WTC11 (cell line): ENCODE measurements at regions not wholly inside any gene's neighbourhood (a gene's known extent, or its start where the extent isn't known, plus 50 kb on each side); places are given as distances from the start of the nearest gene placed in this dataset.

ENCODE experiments used
- ATAC-seq: fragments of 200-7000 bp; cut with Tn5 transposase; 2 replicates; pipeline ENCODE4 v1.10.0; 2021; ENCODE audit warnings: mild to moderate bottlenecking, moderate library complexity
- CTCF ChIA-PET: fragments of 300-600 bp; sonication (Branson Sonifier 250); formaldehyde crosslinking; loops from one replicate; lab custom pipeline; 2021; ENCODE audit warnings: antibody characterized with exemption; lab: Charles Lee
- POLR2A ChIA-PET: fragments of 350-600 bp; sonication (Branson Sonifier 250); formaldehyde crosslinking; loops from one replicate; lab custom pipeline; 2021; ENCODE audit warnings: antibody characterized with exemption; lab: Charles Lee
- DNase-seq: peaks from one replicate; pipeline ENCODE4 v3.0.0; 2021; ENCODE audit warnings: low spot score
- H3K27ac Mint-ChIP-seq: 2 replicates; pipeline ENCODE4 v1.8.0; 2021; ENCODE audit warnings: mixed read lengths
- H3K27me3 Mint-ChIP-seq: 2 replicates; pipeline ENCODE4 v1.8.0; 2021; ENCODE audit warnings: low read depth, mild to moderate bottlenecking, moderate library complexity, mixed read lengths
- H3K36me3 Mint-ChIP-seq: 2 replicates; pipeline ENCODE4 v1.8.0; 2021; ENCODE audit warnings: mixed read lengths
- H3K4me1 Mint-ChIP-seq: 2 replicates; pipeline ENCODE4 v1.8.0; 2022; ENCODE audit warnings: mixed read lengths
- H3K4me3 Mint-ChIP-seq: 2 replicates; pipeline ENCODE4 v1.8.0; 2021; ENCODE audit warnings: mild to moderate bottlenecking, moderate library complexity, mixed read lengths
- H3K9me3 Mint-ChIP-seq: 2 replicates; pipeline ENCODE4 v1.8.0; 2021; ENCODE audit warnings: mixed read lengths
- ELF4 ChIP-seq: sonication (generic); formaldehyde crosslinking; IDR thresholded peaks from 2 replicates; pipeline ENCODE4 v1.8.1; 2022; ENCODE audit warnings: low read depth, mild to moderate bottlenecking, moderate library complexity, missing genetic modification reagents
- ESRRA ChIP-seq: sonication (generic); formaldehyde crosslinking; IDR thresholded peaks from 2 replicates; pipeline ENCODE4 v1.8.1; 2022; ENCODE audit warnings: mild to moderate bottlenecking, missing genetic modification reagents, borderline replicate concordance
- ETV6 ChIP-seq: sonication (generic); formaldehyde crosslinking; IDR thresholded peaks from 2 replicates; pipeline ENCODE4 v1.8.1; 2022; ENCODE audit warnings: mild to moderate bottlenecking, missing genetic modification reagents
- FOXJ3 ChIP-seq: sonication (generic); formaldehyde crosslinking; IDR thresholded peaks from 2 replicates; pipeline ENCODE4 v1.9.0; 2021; ENCODE audit warnings: missing genetic modification reagents, mild to moderate bottlenecking, borderline replicate concordance
- IRF2 ChIP-seq: sonication (generic); formaldehyde crosslinking; IDR thresholded peaks from 2 replicates; pipeline ENCODE4 v1.8.0; 2022; ENCODE audit warnings: low read depth, missing genetic modification reagents, borderline replicate concordance
- MXD4 ChIP-seq: fragments of 250-450 bp; sonication (Bioruptor Pico); IDR thresholded peaks from 2 replicates; pipeline ENCODE4 v1.8.0; 2021; ENCODE audit warnings: mild to moderate bottlenecking, moderate library complexity, borderline replicate concordance
- MYBL2 ChIP-seq: sonication (generic); formaldehyde crosslinking; IDR thresholded peaks from 2 replicates; pipeline ENCODE4 v1.8.1; 2023; ENCODE audit warnings: mild to moderate bottlenecking, moderate library complexity, missing genetic modification reagents
- NFE2L1 ChIP-seq: sonication (generic); formaldehyde crosslinking; IDR thresholded peaks from 2 replicates; pipeline ENCODE4 v1.8.1; 2023; ENCODE audit warnings: missing genetic modification reagents
- NFYB ChIP-seq: sonication (generic); formaldehyde crosslinking; conservative IDR thresholded peaks from 2 replicates; pipeline ENCODE4 v1.8.0; 2022; ENCODE audit warnings: low read depth, missing genetic modification reagents
- PRRX2 ChIP-seq: fragments of 250-450 bp; sonication (Bioruptor Pico); IDR thresholded peaks from 2 replicates; pipeline ENCODE4 v1.8.0; 2021; ENCODE audit warnings: mild to moderate bottlenecking
- ZNF263 ChIP-seq: sonication (generic); formaldehyde crosslinking; IDR thresholded peaks from 2 replicates; pipeline ENCODE4 v1.8.1; 2022; ENCODE audit warnings: low read depth, mild to moderate bottlenecking, moderate library complexity, missing genetic modification reagents
- ZNF396 ChIP-seq: fragments of 250-450 bp; sonication (Bioruptor Pico); IDR thresholded peaks from 2 replicates; pipeline ENCODE4 v1.8.0; 2021; ENCODE audit warnings: mild to moderate bottlenecking, moderate library complexity, borderline replicate concordance
- ZNF671 ChIP-seq: fragments of 250-450 bp; sonication (Bioruptor Pico); IDR thresholded peaks from 2 replicates; pipeline ENCODE4 v1.8.0; 2021; ENCODE audit warnings: mild to moderate bottlenecking
- TF ChIP-seq, protein P1 (sequence below): fragments of 250-450 bp; sonication (Bioruptor Pico); conservative IDR thresholded peaks from 2 replicates; pipeline ENCODE4 v1.9.0; 2021; ENCODE audit warnings: mild to moderate bottlenecking
- TF ChIP-seq, protein P2 (sequence below): sonication (generic); formaldehyde crosslinking; IDR thresholded peaks from 2 replicates; pipeline ENCODE4 v1.8.0; 2022; ENCODE audit warnings: mild to moderate bottlenecking, missing genetic modification reagents
- TF ChIP-seq, protein P3 (sequence below): sonication (generic); formaldehyde crosslinking; IDR thresholded peaks from 2 replicates; pipeline ENCODE4 v1.8.1; 2022; ENCODE audit warnings: mild to moderate bottlenecking, moderate library complexity, missing genetic modification reagents
- TF ChIP-seq, protein P4 (sequence below): sonication (generic); formaldehyde crosslinking; IDR thresholded peaks from 2 replicates; pipeline ENCODE4 v1.8.1; 2023; ENCODE audit warnings: mild to moderate bottlenecking, missing genetic modification reagents, moderate library complexity
- TF ChIP-seq, protein P5 (sequence below): sonication (generic); formaldehyde crosslinking; IDR thresholded peaks from 2 replicates; pipeline ENCODE4 v1.8.1; 2022; ENCODE audit warnings: low read depth, missing genetic modification reagents, borderline replicate concordance
- TF ChIP-seq, protein P6 (sequence below): sonication (generic); formaldehyde crosslinking; IDR thresholded peaks from 2 replicates; pipeline ENCODE4 v1.8.0; 2023; ENCODE audit warnings: missing genetic modification reagents
- TF ChIP-seq, protein P7 (sequence below): sonication (generic); formaldehyde crosslinking; IDR thresholded peaks from 2 replicates; pipeline ENCODE4 v1.8.0; 2022; ENCODE audit warnings: missing genetic modification reagents
- TF ChIP-seq, protein P8 (sequence below): fragments of 250-450 bp; sonication (Bioruptor Pico); IDR thresholded peaks from 2 replicates; pipeline ENCODE4 v2.1.2; 2022; ENCODE audit warnings: mild to moderate bottlenecking, moderate library complexity
- TF ChIP-seq, protein P9 (sequence below): sonication (generic); formaldehyde crosslinking; IDR thresholded peaks from 2 replicates; pipeline ENCODE4 v1.8.1; 2023; ENCODE audit warnings: mild to moderate bottlenecking, moderate library complexity, missing genetic modification reagents

DNA sequence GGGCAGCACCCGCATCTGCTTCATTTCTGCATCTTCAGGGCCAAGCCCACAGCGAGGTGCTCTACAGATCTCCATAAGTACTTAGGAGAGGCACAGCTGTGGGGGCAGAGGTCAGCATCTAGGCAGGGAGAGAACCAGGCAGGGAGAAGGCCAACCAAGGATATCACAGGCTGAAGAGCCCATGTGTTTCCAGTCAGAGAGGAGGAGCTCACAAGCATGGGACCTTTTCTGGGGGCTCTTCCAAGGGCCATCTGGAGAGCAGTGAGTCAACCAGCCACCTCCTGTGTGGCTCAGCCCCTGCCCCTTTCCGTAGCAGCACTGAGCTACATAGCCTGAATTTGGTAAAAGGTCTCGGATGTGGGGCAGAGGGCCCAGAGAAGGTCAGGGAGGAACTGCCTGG, 78.5 kb downstream of the ARL6IP4 start (continued):
- TF ChIP-seq, protein P1, sequence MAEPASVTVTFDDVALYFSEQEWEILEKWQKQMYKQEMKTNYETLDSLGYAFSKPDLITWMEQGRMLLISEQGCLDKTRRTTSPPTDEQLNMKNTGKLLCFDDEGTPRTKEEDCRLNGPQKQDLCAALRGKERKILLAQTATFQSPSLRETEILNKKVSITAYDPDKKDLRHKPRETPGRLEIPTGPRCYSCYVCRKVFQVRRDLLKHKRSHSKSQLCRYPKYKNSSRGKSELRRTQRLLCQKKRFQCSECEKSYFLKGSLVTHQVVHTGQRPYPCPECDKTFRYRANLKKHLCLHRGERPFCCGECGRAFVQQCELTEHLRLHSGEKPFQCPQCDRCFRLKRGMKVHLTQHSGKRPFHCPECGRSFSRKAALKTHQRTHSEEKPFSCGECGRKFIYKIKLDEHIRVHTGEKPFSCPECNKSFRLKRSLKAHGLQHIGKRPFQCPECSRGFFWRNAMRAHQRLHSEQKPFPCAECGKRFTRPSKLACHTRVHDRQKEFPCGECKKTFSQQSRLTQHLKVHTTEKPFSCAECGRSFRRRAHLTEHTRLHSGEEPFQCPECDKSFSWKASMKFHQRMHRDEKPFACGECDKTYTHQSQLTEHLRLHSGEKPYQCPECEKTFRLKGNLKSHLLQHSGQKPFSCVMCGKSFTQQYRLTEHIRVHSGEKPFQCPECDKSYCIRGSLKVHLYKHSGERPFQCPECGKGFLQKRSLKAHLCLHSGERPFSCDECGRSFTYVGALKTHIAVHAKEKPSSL = no peak
- TF ChIP-seq, protein P2, sequence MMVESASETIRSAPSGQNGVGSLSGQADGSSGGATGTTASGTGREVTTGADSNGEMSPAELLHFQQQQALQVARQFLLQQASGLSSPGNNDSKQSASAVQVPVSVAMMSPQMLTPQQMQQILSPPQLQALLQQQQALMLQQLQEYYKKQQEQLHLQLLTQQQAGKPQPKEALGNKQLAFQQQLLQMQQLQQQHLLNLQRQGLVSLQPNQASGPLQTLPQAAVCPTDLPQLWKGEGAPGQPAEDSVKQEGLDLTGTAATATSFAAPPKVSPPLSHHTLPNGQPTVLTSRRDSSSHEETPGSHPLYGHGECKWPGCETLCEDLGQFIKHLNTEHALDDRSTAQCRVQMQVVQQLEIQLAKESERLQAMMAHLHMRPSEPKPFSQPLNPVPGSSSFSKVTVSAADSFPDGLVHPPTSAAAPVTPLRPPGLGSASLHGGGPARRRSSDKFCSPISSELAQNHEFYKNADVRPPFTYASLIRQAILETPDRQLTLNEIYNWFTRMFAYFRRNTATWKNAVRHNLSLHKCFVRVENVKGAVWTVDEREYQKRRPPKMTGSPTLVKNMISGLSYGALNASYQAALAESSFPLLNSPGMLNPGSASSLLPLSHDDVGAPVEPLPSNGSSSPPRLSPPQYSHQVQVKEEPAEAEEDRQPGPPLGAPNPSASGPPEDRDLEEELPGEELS (CRISPR knock-in tag) = no peak
- TF ChIP-seq IRF2 (CRISPR knock-in tag) (no peak), ELF4 (no peak), ZNF396 (CRISPR knock-in tag) (no peak), MYBL2 (CRISPR knock-in tag) (no peak), MXD4 (CRISPR knock-in tag) (no peak), NFE2L1 (CRISPR knock-in tag) (no peak), ETV6 (CRISPR knock-in tag) (no peak), ZNF263 (CRISPR knock-in tag) (no peak), ZNF671 (CRISPR knock-in tag) (no peak)
- TF ChIP-seq, protein P3, sequence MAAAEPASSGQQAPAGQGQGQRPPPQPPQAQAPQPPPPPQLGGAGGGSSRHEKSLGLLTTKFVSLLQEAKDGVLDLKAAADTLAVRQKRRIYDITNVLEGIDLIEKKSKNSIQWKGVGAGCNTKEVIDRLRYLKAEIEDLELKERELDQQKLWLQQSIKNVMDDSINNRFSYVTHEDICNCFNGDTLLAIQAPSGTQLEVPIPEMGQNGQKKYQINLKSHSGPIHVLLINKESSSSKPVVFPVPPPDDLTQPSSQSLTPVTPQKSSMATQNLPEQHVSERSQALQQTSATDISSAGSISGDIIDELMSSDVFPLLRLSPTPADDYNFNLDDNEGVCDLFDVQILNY (CRISPR knock-in tag) = no peak
- TF ChIP-seq, protein P4, sequence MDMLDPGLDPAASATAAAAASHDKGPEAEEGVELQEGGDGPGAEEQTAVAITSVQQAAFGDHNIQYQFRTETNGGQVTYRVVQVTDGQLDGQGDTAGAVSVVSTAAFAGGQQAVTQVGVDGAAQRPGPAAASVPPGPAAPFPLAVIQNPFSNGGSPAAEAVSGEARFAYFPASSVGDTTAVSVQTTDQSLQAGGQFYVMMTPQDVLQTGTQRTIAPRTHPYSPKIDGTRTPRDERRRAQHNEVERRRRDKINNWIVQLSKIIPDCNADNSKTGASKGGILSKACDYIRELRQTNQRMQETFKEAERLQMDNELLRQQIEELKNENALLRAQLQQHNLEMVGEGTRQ = no peak
- TF ChIP-seq, protein P5, sequence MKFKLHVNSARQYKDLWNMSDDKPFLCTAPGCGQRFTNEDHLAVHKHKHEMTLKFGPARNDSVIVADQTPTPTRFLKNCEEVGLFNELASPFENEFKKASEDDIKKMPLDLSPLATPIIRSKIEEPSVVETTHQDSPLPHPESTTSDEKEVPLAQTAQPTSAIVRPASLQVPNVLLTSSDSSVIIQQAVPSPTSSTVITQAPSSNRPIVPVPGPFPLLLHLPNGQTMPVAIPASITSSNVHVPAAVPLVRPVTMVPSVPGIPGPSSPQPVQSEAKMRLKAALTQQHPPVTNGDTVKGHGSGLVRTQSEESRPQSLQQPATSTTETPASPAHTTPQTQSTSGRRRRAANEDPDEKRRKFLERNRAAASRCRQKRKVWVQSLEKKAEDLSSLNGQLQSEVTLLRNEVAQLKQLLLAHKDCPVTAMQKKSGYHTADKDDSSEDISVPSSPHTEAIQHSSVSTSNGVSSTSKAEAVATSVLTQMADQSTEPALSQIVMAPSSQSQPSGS (CRISPR knock-in tag) = no peak
- TF ChIP-seq, protein P6, sequence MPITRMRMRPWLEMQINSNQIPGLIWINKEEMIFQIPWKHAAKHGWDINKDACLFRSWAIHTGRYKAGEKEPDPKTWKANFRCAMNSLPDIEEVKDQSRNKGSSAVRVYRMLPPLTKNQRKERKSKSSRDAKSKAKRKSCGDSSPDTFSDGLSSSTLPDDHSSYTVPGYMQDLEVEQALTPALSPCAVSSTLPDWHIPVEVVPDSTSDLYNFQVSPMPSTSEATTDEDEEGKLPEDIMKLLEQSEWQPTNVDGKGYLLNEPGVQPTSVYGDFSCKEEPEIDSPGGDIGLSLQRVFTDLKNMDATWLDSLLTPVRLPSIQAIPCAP (CRISPR knock-in tag) = no peak

DNA sequence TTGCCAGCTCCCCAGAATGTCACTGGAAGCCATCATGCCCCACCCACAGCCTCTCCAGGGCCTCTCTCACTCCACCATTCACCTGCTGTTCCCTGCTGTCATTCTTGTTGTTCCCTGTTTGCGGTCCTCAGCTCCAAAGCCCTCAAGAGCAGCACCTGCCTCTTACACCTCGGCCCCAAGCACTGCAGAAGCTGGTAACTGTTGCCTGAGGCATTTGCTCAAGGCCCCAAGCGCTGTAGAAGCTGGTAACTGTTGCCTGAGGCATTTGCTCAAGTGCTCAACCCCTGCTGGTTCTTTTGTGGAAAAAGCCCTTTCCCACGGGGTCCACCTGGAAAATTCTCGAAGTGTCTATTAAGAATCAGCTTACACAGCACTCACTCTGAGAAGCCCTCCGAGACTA, 78.0 kb downstream of the ARL6IP4 start:
- POLR2A ChIA-PET = interaction anchor here (0.5 kb wide), 1 partner anchor 283 kb away, joined by 7 read pairs; no protein-coding TSS in a partner anchor
- H3K27ac Mint-ChIP-seq = no peak overlapping the region
- H3K36me3 Mint-ChIP-seq = no peaks in the 10 kb centered on the region
- H3K9me3 Mint-ChIP-seq = no peaks in the 10 kb centered on the region
- CTCF ChIA-PET = interaction anchor here (1.4 to 1.8 kb wide), 4 partner anchors 14 to 180 kb away, joined by 3 to 5 read pairs (median 4); no protein-coding TSS in a partner anchor
- ATAC-seq (0 out of 2 replicates have a peak, but pooled peaks have one; percentile 16), DNase-seq (no peak)
- H3K27me3 Mint-ChIP-seq = no peaks in the 10 kb centered on the region; the same call in 1 of the 2 replicates
- no peak overlapping the region for H3K4me3 Mint-ChIP-seq
- 0 out of 2 replicates have a peak, but pooled peaks cover 2% of the 10 kb centered on the region for H3K4me1 Mint-ChIP-seq
- no peak for TF ChIP-seq FOXJ3 (CRISPR knock-in tag)
- TF ChIP-seq ELF4 = no peak
- TF ChIP-seq, protein P7, sequence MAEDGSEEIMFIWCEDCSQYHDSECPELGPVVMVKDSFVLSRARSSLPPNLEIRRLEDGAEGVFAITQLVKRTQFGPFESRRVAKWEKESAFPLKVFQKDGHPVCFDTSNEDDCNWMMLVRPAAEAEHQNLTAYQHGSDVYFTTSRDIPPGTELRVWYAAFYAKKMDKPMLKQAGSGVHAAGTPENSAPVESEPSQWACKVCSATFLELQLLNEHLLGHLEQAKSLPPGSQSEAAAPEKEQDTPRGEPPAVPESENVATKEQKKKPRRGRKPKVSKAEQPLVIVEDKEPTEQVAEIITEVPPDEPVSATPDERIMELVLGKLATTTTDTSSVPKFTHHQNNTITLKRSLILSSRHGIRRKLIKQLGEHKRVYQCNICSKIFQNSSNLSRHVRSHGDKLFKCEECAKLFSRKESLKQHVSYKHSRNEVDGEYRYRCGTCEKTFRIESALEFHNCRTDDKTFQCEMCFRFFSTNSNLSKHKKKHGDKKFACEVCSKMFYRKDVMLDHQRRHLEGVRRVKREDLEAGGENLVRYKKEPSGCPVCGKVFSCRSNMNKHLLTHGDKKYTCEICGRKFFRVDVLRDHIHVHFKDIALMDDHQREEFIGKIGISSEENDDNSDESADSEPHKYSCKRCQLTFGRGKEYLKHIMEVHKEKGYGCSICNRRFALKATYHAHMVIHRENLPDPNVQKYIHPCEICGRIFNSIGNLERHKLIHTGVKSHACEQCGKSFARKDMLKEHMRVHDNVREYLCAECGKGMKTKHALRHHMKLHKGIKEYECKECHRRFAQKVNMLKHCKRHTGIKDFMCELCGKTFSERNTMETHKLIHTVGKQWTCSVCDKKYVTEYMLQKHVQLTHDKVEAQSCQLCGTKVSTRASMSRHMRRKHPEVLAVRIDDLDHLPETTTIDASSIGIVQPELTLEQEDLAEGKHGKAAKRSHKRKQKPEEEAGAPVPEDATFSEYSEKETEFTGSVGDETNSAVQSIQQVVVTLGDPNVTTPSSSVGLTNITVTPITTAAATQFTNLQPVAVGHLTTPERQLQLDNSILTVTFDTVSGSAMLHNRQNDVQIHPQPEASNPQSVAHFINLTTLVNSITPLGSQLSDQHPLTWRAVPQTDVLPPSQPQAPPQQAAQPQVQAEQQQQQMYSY (CRISPR knock-in tag) = no peak
- TF ChIP-seq PRRX2 (CRISPR knock-in tag) = no peak
- TF ChIP-seq, protein P8, sequence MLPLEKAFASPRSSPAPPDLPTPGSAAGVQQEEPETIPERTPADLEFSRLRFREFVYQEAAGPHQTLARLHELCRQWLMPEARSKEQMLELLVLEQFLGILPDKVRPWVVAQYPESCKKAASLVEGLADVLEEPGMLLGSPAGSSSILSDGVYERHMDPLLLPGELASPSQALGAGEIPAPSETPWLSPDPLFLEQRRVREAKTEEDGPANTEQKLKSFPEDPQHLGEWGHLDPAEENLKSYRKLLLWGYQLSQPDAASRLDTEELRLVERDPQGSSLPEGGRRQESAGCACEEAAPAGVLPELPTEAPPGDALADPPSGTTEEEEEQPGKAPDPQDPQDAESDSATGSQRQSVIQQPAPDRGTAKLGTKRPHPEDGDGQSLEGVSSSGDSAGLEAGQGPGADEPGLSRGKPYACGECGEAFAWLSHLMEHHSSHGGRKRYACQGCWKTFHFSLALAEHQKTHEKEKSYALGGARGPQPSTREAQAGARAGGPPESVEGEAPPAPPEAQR (CRISPR knock-in tag) = no peak
- no peak for TF ChIP-seq NFYB (CRISPR knock-in tag)
- TF ChIP-seq ESRRA (CRISPR knock-in tag) = no peak
- TF ChIP-seq, protein P9, sequence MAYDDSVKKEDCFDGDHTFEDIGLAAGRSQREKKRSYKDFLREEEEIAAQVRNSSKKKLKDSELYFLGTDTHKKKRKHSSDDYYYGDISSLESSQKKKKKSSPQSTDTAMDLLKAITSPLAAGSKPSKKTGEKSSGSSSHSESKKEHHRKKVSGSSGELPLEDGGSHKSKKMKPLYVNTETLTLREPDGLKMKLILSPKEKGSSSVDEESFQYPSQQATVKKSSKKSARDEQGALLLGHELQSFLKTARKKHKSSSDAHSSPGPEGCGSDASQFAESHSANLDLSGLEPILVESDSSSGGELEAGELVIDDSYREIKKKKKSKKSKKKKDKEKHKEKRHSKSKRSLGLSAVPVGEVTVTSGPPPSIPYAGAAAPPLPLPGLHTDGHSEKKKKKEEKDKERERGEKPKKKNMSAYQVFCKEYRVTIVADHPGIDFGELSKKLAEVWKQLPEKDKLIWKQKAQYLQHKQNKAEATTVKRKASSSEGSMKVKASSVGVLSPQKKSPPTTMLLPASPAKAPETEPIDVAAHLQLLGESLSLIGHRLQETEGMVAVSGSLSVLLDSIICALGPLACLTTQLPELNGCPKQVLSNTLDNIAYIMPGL (CRISPR knock-in tag) = no peak
